ENCODE measurements at regions not wholly inside any gene's neighbourhood (a gene's known extent, or its start where the extent isn't known, plus 50 kb on each side); places are given as distances from the start of the nearest gene placed in this dataset.

GRCh38 chr18:43482600-43482999, 205.3 kb upstream of the SYT4 start:
- DNase-seq: no peak

GRCh38 chr18:43484710-43485109, 207.4 kb upstream of the SYT4 start:
- no peak for DNase-seq

GRCh38 chr18:43485545-43485963, 208.3 kb upstream of the SYT4 start:
- no peak for DNase-seq

- no peak for DNase-seq
Observed at GRCh38 chr18:43486462-43486861, 209.2 kb upstream of the SYT4 start.

- no peak for DNase-seq
Observed at GRCh38 chr18:43501099-43501498, 223.8 kb upstream of the SYT4 start.

GRCh38 chr18:43506935-43507334, 229.6 kb upstream of the SYT4 start:
- DNase-seq: no peak

- no peak for DNase-seq
Observed at GRCh38 chr18:43507842-43508481, 230.7 kb upstream of the SYT4 start.

- DNase-seq: no peak
Observed at GRCh38 chr18:43514747-43515146, 237.5 kb upstream of the SYT4 start.

GRCh38 chr18:43515481-43515880, 238.2 kb upstream of the SYT4 start:
- DNase-seq: no peak

GRCh38 chr18:43524260-43524659, 247.0 kb upstream of the SYT4 start:
- no peak for DNase-seq

- peak; percentile 34 for DNase-seq
Observed at GRCh38 chr18:43525169-43525568, 247.9 kb upstream of the SYT4 start.

- DNase-seq: peak; percentile 22
Observed at GRCh38 chr18:43526426-43527145, 249.3 kb upstream of the SYT4 start.

GRCh38 chr18:43531438-43531837, 254.1 kb upstream of the SYT4 start:
- DNase-seq: no peak

GRCh38 chr18:43533371-43533770, 256.1 kb upstream of the SYT4 start:
- no peak for DNase-seq

- no peak for DNase-seq
Observed at GRCh38 chr18:43534511-43534910, 257.2 kb upstream of the SYT4 start.

GRCh38 chr18:43539862-43540261, 262.6 kb upstream of the SYT4 start:
- no peak for DNase-seq

GRCh38 chr18:43542016-43542415, 264.7 kb upstream of the SYT4 start:
- DNase-seq: no peak

- DNase-seq: no peak
Observed at GRCh38 chr18:43543236-43543635, 265.9 kb upstream of the SYT4 start.

- DNase-seq: no peak
Observed at GRCh38 chr18:43547456-43547855, 270.2 kb upstream of the SYT4 start.

GRCh38 chr18:43559507-43559906, 282.2 kb upstream of the SYT4 start:
- no peak for DNase-seq

- peak; percentile 43 for DNase-seq
Observed at GRCh38 chr18:43563780-43564179, 286.5 kb upstream of the SYT4 start.

- DNase-seq: no peak
Observed at GRCh38 chr18:43570593-43570992, 293.3 kb upstream of the SYT4 start.

GRCh38 chr18:43571078-43571689, 293.9 kb upstream of the SYT4 start:
- DNase-seq: no peak

- DNase-seq: no peak
Observed at GRCh38 chr18:43572163-43572562, 294.9 kb upstream of the SYT4 start.

Data from femur (tissue), 1 donor.